ENCODE measurements at regions not wholly inside any gene's neighbourhood (a gene's known extent, or its start where the extent isn't known, plus 50 kb on each side); places are given as distances from the start of the nearest gene placed in this dataset.

- Histone ChIP-seq H3K27ac (ENCODE audit: low read depth, low read length) (no peak overlapping the region), H3K27me3 (ENCODE audit: control insufficient read depth, insufficient read depth, low read length) (no peaks in the 10 kb centered on the region), H3K36me3 (ENCODE audit: control insufficient read depth, insufficient read depth, low read length) (no peaks in the 10 kb centered on the region), H3K9ac (ENCODE audit: low read length) (no peak overlapping the region), H3K9me3 (ENCODE audit: control insufficient read depth, insufficient read depth, low read depth, low read length) (no peaks in the 10 kb centered on the region), H3K4me1 (ENCODE audit: control insufficient read depth, insufficient read depth, low read length) (no peaks in the 10 kb centered on the region), H3K4me3 (ENCODE audit: low read depth, low read length) (no peak overlapping the region)
Measured at GRCh38 chr6:104095661-104096416, 763.9 kb downstream of the HACE1 start.

GRCh38 chr6:104087765-104088164, 772.0 kb downstream of the HACE1 start:
- Histone ChIP-seq H3K27ac (ENCODE audit: low read depth, low read length) (no peak overlapping the region), H3K4me1 (ENCODE audit: control insufficient read depth, insufficient read depth, low read length) (no peaks in the 10 kb centered on the region), H3K9me3 (ENCODE audit: control insufficient read depth, insufficient read depth, low read depth, low read length) (no peaks in the 10 kb centered on the region), H3K27me3 (ENCODE audit: control insufficient read depth, insufficient read depth, low read length) (no peaks in the 10 kb centered on the region), H3K9ac (ENCODE audit: low read length) (no peak overlapping the region), H3K36me3 (ENCODE audit: control insufficient read depth, insufficient read depth, low read length) (no peaks in the 10 kb centered on the region), H3K4me3 (ENCODE audit: low read depth, low read length) (no peak overlapping the region)

GRCh38 chr6:104068281-104068680, 791.4 kb downstream of the HACE1 start:
- H3K27me3 ChIP-seq (ENCODE audit: control insufficient read depth, insufficient read depth, low read length), result no peaks in the 10 kb centered on the region
- H3K4me1 ChIP-seq (ENCODE audit: control insufficient read depth, insufficient read depth, low read length), result 0 out of 2 replicates have a peak, but pooled peaks cover 6% of the 10 kb centered on the region
- no peaks in the 10 kb centered on the region for H3K9me3 ChIP-seq (ENCODE audit: control insufficient read depth, insufficient read depth, low read depth, low read length)
- no peak overlapping the region for H3K9ac ChIP-seq (ENCODE audit: low read length)
- H3K27ac ChIP-seq (ENCODE audit: low read depth, low read length), result no peak overlapping the region
- no peaks in the 10 kb centered on the region for H3K36me3 ChIP-seq (ENCODE audit: control insufficient read depth, insufficient read depth, low read length)
- no peak overlapping the region for H3K4me3 ChIP-seq (ENCODE audit: low read depth, low read length)

- Histone ChIP-seq H3K4me1 (ENCODE audit: control insufficient read depth, insufficient read depth, low read length) (0 out of 2 replicates have a peak, but pooled peaks cover 2% of the 10 kb centered on the region), H3K9me3 (ENCODE audit: control insufficient read depth, insufficient read depth, low read depth, low read length) (no peaks in the 10 kb centered on the region), H3K9ac (ENCODE audit: low read length) (no peak overlapping the region), H3K4me3 (ENCODE audit: low read depth, low read length) (no peak overlapping the region), H3K36me3 (ENCODE audit: control insufficient read depth, insufficient read depth, low read length) (no peaks in the 10 kb centered on the region), H3K27ac (ENCODE audit: low read depth, low read length) (no peak overlapping the region), H3K27me3 (ENCODE audit: control insufficient read depth, insufficient read depth, low read length) (no peaks in the 10 kb centered on the region)
Measured at GRCh38 chr6:104064876-104065275, 794.8 kb downstream of the HACE1 start.

- Histone ChIP-seq H3K4me3 (ENCODE audit: low read depth, low read length) (no peak overlapping the region), H3K9ac (ENCODE audit: low read length) (no peak overlapping the region), H3K4me1 (ENCODE audit: control insufficient read depth, insufficient read depth, low read length) (no peaks in the 10 kb centered on the region), H3K36me3 (ENCODE audit: control insufficient read depth, insufficient read depth, low read length) (no peaks in the 10 kb centered on the region), H3K27me3 (ENCODE audit: control insufficient read depth, insufficient read depth, low read length) (no peaks in the 10 kb centered on the region), H3K9me3 (ENCODE audit: control insufficient read depth, insufficient read depth, low read depth, low read length) (no peaks in the 10 kb centered on the region), H3K27ac (ENCODE audit: low read depth, low read length) (no peak overlapping the region)
Measured at GRCh38 chr6:104050455-104050854, 809.3 kb downstream of the HACE1 start.

GRCh38 chr6:104046426-104046825, 813.3 kb downstream of the HACE1 start:
- Histone ChIP-seq H3K27me3 (ENCODE audit: control insufficient read depth, insufficient read depth, low read length) (no peaks in the 10 kb centered on the region), H3K9ac (ENCODE audit: low read length) (no peak overlapping the region), H3K36me3 (ENCODE audit: control insufficient read depth, insufficient read depth, low read length) (no peaks in the 10 kb centered on the region), H3K9me3 (ENCODE audit: control insufficient read depth, insufficient read depth, low read depth, low read length) (no peaks in the 10 kb centered on the region), H3K4me3 (ENCODE audit: low read depth, low read length) (no peak overlapping the region), H3K4me1 (ENCODE audit: control insufficient read depth, insufficient read depth, low read length) (no peaks in the 10 kb centered on the region), H3K27ac (ENCODE audit: low read depth, low read length) (no peak overlapping the region)

DNA sequence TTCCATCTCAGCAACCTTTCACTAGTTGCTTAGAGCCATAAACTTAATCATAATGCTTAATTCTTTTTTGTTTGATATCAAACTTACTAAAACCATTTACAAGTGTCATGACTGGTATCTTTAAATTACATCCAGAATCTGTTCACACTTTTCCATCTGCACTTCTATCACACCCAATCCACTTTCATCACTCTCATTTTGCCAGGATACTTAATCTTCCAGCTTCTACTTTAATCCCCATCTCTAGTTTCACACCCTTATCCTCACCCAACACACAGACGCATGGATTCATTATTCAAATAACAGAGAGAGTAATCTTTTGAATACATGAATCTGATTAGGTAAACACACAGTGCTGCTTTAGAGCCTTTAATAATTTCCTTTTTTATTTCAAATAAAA, 828.4 kb downstream of the HACE1 start:
- H3K4me3 ChIP-seq (ENCODE audit: low read depth, low read length), result no peak overlapping the region
- H3K9me3 ChIP-seq (ENCODE audit: control insufficient read depth, insufficient read depth, low read depth, low read length), result no peaks in the 10 kb centered on the region
- H3K27me3 ChIP-seq (ENCODE audit: control insufficient read depth, insufficient read depth, low read length), result no peaks in the 10 kb centered on the region
- no peaks in the 10 kb centered on the region for H3K36me3 ChIP-seq (ENCODE audit: control insufficient read depth, insufficient read depth, low read length)
- no peak overlapping the region for H3K27ac ChIP-seq (ENCODE audit: low read depth, low read length)
- H3K9ac ChIP-seq (ENCODE audit: low read length), result no peak overlapping the region
- H3K4me1 ChIP-seq (ENCODE audit: control insufficient read depth, insufficient read depth, low read length), result no peaks in the 10 kb centered on the region

DNA sequence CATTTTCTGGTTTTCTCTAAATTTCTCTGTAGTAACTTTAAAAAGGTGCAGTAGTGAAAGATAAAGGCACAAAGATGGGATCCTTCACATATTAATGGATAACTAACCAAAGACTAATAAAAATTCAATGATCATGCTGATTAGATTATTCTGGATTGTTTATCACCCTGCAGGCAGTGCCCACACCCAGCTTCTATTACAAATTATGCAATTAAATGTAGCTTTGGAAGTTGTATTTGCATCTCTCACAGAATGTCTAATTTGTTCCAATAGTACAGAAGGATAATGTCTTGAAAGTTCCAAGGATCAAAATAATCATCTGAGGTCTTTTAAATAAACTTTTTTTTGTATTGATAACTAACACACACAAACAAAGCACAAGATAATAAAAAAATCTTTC, 837.6 kb downstream of the HACE1 start:
- Histone ChIP-seq H3K4me1 (ENCODE audit: control insufficient read depth, insufficient read depth, low read length) (no peaks in the 10 kb centered on the region), H3K36me3 (ENCODE audit: control insufficient read depth, insufficient read depth, low read length) (no peaks in the 10 kb centered on the region), H3K4me3 (ENCODE audit: low read depth, low read length) (no peak overlapping the region), H3K27me3 (ENCODE audit: control insufficient read depth, insufficient read depth, low read length) (no peaks in the 10 kb centered on the region), H3K27ac (ENCODE audit: low read depth, low read length) (no peak overlapping the region), H3K9me3 (ENCODE audit: control insufficient read depth, insufficient read depth, low read depth, low read length) (no peaks in the 10 kb centered on the region), H3K9ac (ENCODE audit: low read length) (no peak overlapping the region)

DNA sequence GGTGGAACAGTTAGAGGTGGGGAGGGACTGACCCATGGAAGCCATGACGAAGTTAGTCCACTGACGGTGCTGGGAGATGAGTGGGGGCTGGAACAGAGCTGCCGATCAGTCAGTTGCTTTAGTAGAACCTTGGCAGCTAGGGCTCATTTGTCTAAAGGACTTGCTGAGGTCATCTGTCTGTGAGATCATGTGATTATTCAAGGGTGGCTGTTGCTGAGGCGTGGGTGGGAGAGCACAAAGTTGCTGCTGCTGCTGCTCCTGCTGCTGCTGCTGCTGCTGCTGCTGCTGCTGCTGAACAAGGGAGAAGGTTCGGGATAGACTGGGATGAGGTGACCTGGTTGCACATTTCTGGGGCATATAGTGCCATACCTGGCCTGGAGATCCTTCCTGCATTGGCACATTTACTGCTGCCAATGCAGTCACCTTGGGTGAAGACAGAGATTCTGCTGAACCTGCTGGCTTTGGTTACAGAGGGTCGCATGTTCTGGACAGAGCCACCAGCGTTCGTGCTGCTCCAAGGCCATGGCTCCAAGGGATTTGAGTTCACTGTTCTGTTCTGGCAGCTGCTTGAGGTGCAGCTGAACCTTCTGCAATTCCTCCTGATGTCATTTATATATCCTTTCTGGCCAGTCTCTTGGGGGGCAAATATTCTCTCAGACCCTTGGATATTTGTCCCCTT, 840.5 kb downstream of the HACE1 start:
- Histone ChIP-seq H3K4me1 (ENCODE audit: control insufficient read depth, insufficient read depth, low read length) (no peaks in the 10 kb centered on the region; the same call in 1 of the 2 replicates), H3K9me3 (ENCODE audit: control insufficient read depth, insufficient read depth, low read depth, low read length) (no peaks in the 10 kb centered on the region), H3K27ac (ENCODE audit: low read depth, low read length) (no peak overlapping the region), H3K4me3 (ENCODE audit: low read depth, low read length) (no peak overlapping the region), H3K27me3 (ENCODE audit: control insufficient read depth, insufficient read depth, low read length) (no peaks in the 10 kb centered on the region), H3K36me3 (ENCODE audit: control insufficient read depth, insufficient read depth, low read length) (no peaks in the 10 kb centered on the region), H3K9ac (ENCODE audit: low read length) (no peak overlapping the region)

DNA sequence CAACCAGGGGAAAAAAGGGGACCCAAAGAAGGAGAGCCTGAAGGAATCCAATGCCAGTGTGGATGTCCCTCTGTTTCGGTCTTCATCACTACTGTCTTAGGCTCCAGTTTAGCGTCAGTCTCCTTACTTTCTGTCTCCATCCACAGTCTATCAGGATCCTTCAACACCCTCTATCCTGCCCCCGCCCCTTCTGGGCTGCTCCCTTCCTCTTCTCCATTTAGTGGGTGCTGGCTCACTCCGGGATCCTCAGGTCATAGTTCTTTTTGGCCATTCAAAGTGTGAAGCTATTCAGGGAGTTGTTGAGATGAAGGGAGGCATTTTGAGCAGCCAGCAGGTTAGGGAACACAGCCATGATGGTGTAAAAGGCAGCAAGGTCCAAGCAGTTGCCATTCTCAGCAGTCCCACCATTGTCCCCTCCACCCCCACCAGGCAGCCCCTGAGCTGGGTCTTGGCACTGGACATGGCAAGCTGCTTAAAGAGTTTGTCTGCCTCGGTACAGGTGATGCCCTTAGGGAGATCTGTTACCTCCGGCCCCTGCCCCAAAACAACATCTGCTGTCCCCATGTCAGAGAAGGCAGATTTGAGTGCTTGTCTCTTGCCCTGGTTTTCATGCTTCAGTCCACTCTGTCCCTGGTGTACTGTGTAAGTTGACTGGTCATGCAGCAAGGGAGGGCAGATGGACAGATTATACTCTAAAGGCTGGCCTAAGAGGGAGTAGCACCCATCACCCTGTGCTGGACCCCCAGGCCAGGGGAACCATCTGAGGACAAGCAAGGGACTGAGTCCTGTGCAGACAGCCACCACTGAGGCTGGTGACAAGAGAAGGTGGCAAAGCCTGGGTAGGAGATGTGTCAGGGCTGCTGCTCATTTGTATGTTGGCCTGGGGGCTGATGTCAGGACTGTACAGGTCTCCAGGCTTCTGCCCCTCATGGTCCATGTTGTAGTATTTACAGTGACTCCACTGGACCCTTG, 842.0 kb downstream of the HACE1 start:
- no peaks in the 10 kb centered on the region for H3K9me3 ChIP-seq (ENCODE audit: control insufficient read depth, insufficient read depth, low read depth, low read length)
- no peak overlapping the region for H3K9ac ChIP-seq (ENCODE audit: low read length)
- H3K27me3 ChIP-seq (ENCODE audit: control insufficient read depth, insufficient read depth, low read length), result no peaks in the 10 kb centered on the region
- H3K36me3 ChIP-seq (ENCODE audit: control insufficient read depth, insufficient read depth, low read length), result no peaks in the 10 kb centered on the region
- H3K4me3 ChIP-seq (ENCODE audit: low read depth, low read length), result no peak overlapping the region
- peaks cover 10% of the 10 kb centered on the region for H3K4me1 ChIP-seq (ENCODE audit: control insufficient read depth, insufficient read depth, low read length)
- H3K27ac ChIP-seq (ENCODE audit: low read depth, low read length), result no peak overlapping the region

Data from HUES6 (cell line).